HCT116 (cell line): ENCODE measurements at regions not wholly inside any gene's neighbourhood (a gene's known extent, or its start where the extent isn't known, plus 50 kb on each side); places are given as distances from the start of the nearest gene placed in this dataset. TPM values are rescaled to one million over a fixed set of nuclear protein-coding genes. Genes with fewer than 3 reads are reported as not detected.

Experiments
- microRNA-seq: library from miRNA; unstranded; fragments of <30 nt; microRNA quantifications from one replicate; pipeline ENCODE4, GENCODE V29; 2016; ENCODE audit warnings: borderline number of aligned reads

Small RNA genes lying in the stretch of these regions (microRNA-seq; reads per million reads assigned to microRNA genes)
- gene MIR4291, result not detected
